Stimulated activated naive CD8-positive, alpha-beta T cell treated with anti-CD3 and anti-CD28 coated beads, Interleukin-15, Interleukin-2, amounts not matched to agents 100 ng/mL and 50 ng/mL, for 24 hours (primary cell): ENCODE measurements at regions not wholly inside any gene's neighbourhood (a gene's known extent, or its start where the extent isn't known, plus 50 kb on each side); places are given as distances from the start of the nearest gene placed in this dataset.

Source experiments
- H3K27ac Mint-ChIP-seq: one replicate; pipeline ENCODE4 v1.8.0; 2021; ENCODE audit warnings: mild to moderate bottlenecking, mixed read lengths
- H3K27me3 Mint-ChIP-seq: one replicate; pipeline ENCODE4 v1.8.0; 2021; ENCODE audit warnings: mixed read lengths
- H3K36me3 Mint-ChIP-seq: one replicate; pipeline ENCODE4 v1.8.0; 2021; ENCODE audit warnings: low read depth, mixed read lengths
- H3K4me1 Mint-ChIP-seq: one replicate; pipeline ENCODE4 v1.8.0; 2021; ENCODE audit warnings: low read depth, mixed read lengths
- H3K4me3 Mint-ChIP-seq: one replicate; pipeline ENCODE4 v1.8.0; 2021; ENCODE audit warnings: mild to moderate bottlenecking, mixed read lengths
- H3K9me3 Mint-ChIP-seq: one replicate; pipeline ENCODE4 v1.8.0; 2021; ENCODE audit warnings: mixed read lengths

- Mint-ChIP-seq H3K4me1 (peaks cover 3% of the 10 kb centered on the region), H3K36me3 (no peaks in the 10 kb centered on the region), H3K27me3 (peaks cover 8% of the 10 kb centered on the region), H3K4me3 (no peak overlapping the region), H3K27ac (no peak overlapping the region), H3K9me3 (no peaks in the 10 kb centered on the region)
These were observed 1196.7 kb upstream of the CITED2 start for GRCh38 chr6:140571145-140571544.

DNA sequence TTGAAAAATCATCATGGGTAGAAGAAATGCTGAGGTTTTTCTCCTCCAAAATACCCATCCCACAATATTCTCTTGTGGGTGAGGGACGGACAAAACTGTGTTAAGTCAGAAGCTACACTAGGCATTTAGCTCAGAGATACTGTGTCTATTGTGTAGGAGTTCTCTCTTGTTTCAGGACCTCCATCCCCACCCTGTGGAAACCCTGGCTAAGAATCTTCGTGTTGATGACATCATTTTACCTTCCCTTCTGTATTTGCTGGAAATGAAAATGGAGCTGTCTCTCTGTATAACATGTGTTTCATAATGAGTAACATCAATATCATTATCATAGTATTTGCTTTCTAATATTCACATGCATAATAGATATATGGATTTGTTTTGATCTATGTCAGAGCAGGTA, 1193.0 kb upstream of the CITED2 start:
- no peak overlapping the region for H3K27ac Mint-ChIP-seq
- H3K4me3 Mint-ChIP-seq = no peak overlapping the region
- no peaks in the 10 kb centered on the region for H3K36me3 Mint-ChIP-seq
- H3K9me3 Mint-ChIP-seq = no peaks in the 10 kb centered on the region
- H3K4me1 Mint-ChIP-seq = peaks cover 3% of the 10 kb centered on the region
- peaks cover 6% of the 10 kb centered on the region for H3K27me3 Mint-ChIP-seq

DNA sequence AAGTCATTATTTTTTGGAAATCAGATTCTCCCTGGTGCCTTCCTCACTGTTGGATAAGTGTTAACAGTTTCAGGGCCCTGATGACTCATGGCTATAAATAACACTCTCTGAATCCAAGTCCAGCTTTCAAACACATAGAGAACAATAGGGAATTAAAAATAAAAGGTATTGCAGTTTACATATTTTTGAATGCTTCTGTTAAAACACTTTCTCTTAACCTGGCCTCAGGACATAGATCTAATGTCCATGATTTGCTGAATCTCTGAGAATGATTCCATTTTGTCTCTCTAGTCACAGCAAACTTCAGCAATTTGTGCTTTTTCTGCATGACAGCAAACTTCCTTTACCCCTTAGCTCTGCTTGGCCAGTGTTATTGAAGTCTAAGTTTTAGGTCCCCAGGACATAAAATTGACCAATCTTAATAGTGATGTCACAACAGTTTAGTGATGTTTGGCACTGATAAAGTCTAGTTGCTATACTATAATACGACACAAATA, 1192.4 kb upstream of the CITED2 start:
- H3K27me3 Mint-ChIP-seq = peaks cover 6% of the 10 kb centered on the region
- H3K36me3 Mint-ChIP-seq = no peaks in the 10 kb centered on the region
- H3K9me3 Mint-ChIP-seq = no peaks in the 10 kb centered on the region
- peaks cover 3% of the 10 kb centered on the region for H3K4me1 Mint-ChIP-seq
- H3K4me3 Mint-ChIP-seq = no peak overlapping the region
- no peak overlapping the region for H3K27ac Mint-ChIP-seq

- no peak overlapping the region for H3K27ac Mint-ChIP-seq
- no peaks in the 10 kb centered on the region for H3K27me3 Mint-ChIP-seq
- H3K9me3 Mint-ChIP-seq = no peaks in the 10 kb centered on the region
- H3K4me1 Mint-ChIP-seq = peaks cover 3% of the 10 kb centered on the region
- no peaks in the 10 kb centered on the region for H3K36me3 Mint-ChIP-seq
- no peak overlapping the region for H3K4me3 Mint-ChIP-seq
These were observed 1189.3 kb upstream of the CITED2 start for GRCh38 chr6:140563728-140564127.

DNA sequence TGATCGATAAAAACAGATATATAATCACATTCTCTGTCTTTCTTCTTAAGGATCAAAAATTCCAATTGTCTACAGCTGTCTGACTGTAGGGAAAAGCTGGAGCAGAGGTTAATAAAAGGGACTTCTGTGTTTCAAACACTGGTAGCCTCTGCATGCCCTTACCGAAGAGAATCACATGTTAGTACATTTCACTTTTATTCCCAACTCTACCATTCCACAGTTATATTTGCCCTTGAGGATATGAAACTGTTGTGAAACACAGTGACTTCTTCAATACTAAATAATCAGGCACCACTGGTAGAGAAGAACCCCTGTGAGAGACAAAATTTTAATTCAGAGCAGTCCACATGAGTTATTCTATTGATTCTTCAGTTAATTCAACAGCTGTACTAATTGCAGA, 1187.3 kb upstream of the CITED2 start:
- Mint-ChIP-seq H3K36me3 (no peaks in the 10 kb centered on the region), H3K4me1 (no peaks in the 10 kb centered on the region), H3K4me3 (no peak overlapping the region), H3K27ac (no peak overlapping the region), H3K9me3 (no peaks in the 10 kb centered on the region), H3K27me3 (no peaks in the 10 kb centered on the region)

- Mint-ChIP-seq H3K4me1 (no peaks in the 10 kb centered on the region), H3K9me3 (no peaks in the 10 kb centered on the region), H3K27ac (no peak overlapping the region), H3K4me3 (no peak overlapping the region), H3K36me3 (no peaks in the 10 kb centered on the region), H3K27me3 (no peaks in the 10 kb centered on the region)
These were observed 1186.2 kb upstream of the CITED2 start for GRCh38 chr6:140560671-140561070.

DNA sequence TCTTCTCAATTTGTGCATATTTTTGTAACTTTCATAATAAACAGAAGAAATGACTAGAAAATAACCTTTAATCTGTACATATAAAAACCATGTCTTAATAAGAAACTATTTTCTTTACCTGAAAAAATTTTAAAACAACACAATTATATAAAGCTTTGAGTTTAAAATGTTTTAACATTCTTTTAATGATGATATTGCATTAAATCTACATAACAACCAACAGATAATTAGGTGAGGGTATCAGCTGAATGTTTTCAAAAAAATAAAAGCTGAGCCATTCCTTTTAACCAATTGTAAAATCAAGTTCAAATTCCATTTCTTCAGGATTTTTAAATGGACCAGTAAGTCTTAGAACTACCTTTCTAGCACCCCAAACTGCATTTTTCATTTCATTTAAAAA, 1185.0 kb upstream of the CITED2 start:
- Mint-ChIP-seq H3K27ac (no peak overlapping the region), H3K4me3 (no peak overlapping the region), H3K9me3 (no peaks in the 10 kb centered on the region), H3K27me3 (no peaks in the 10 kb centered on the region), H3K36me3 (no peaks in the 10 kb centered on the region), H3K4me1 (no peaks in the 10 kb centered on the region)

GRCh38 chr6:140554421-140554820, 1180.0 kb upstream of the CITED2 start:
- H3K27ac Mint-ChIP-seq = no peak overlapping the region
- no peaks in the 10 kb centered on the region for H3K27me3 Mint-ChIP-seq

GRCh38 chr6:140548366-140548765, 1173.9 kb upstream of the CITED2 start:
- H3K4me3 Mint-ChIP-seq = no peak overlapping the region

More at GRCh38 chr6:140554421-140554820, 1180.0 kb upstream of the CITED2 start:
- Mint-ChIP-seq H3K36me3 (no peaks in the 10 kb centered on the region), H3K9me3 (peaks cover 4% of the 10 kb centered on the region), H3K4me1 (no peaks in the 10 kb centered on the region), H3K4me3 (no peak overlapping the region)

GRCh38 chr6:140546640-140547039, 1172.2 kb upstream of the CITED2 start:
- Mint-ChIP-seq H3K4me1 (no peaks in the 10 kb centered on the region), H3K4me3 (no peak overlapping the region), H3K36me3 (no peaks in the 10 kb centered on the region), H3K27me3 (no peaks in the 10 kb centered on the region), H3K27ac (no peak overlapping the region), H3K9me3 (peaks cover 4% of the 10 kb centered on the region)

More at GRCh38 chr6:140548366-140548765, 1173.9 kb upstream of the CITED2 start:
- peaks cover 4% of the 10 kb centered on the region for H3K9me3 Mint-ChIP-seq
- no peaks in the 10 kb centered on the region for H3K4me1 Mint-ChIP-seq
- no peak overlapping the region for H3K27ac Mint-ChIP-seq
- no peaks in the 10 kb centered on the region for H3K36me3 Mint-ChIP-seq
- no peaks in the 10 kb centered on the region for H3K27me3 Mint-ChIP-seq

GRCh38 chr6:140544431-140544830, 1170.0 kb upstream of the CITED2 start:
- no peaks in the 10 kb centered on the region for H3K36me3 Mint-ChIP-seq
- H3K27ac Mint-ChIP-seq = no peak overlapping the region
- no peaks in the 10 kb centered on the region for H3K9me3 Mint-ChIP-seq
- no peaks in the 10 kb centered on the region for H3K27me3 Mint-ChIP-seq
- H3K4me3 Mint-ChIP-seq = no peak overlapping the region
- H3K4me1 Mint-ChIP-seq = no peaks in the 10 kb centered on the region

- H3K27me3 Mint-ChIP-seq = no peaks in the 10 kb centered on the region
- H3K4me3 Mint-ChIP-seq = no peak overlapping the region
- no peak overlapping the region for H3K27ac Mint-ChIP-seq
- no peaks in the 10 kb centered on the region for H3K36me3 Mint-ChIP-seq
- no peaks in the 10 kb centered on the region for H3K4me1 Mint-ChIP-seq
- no peaks in the 10 kb centered on the region for H3K9me3 Mint-ChIP-seq
These were observed 1168.4 kb upstream of the CITED2 start for GRCh38 chr6:140542863-140543262.

DNA sequence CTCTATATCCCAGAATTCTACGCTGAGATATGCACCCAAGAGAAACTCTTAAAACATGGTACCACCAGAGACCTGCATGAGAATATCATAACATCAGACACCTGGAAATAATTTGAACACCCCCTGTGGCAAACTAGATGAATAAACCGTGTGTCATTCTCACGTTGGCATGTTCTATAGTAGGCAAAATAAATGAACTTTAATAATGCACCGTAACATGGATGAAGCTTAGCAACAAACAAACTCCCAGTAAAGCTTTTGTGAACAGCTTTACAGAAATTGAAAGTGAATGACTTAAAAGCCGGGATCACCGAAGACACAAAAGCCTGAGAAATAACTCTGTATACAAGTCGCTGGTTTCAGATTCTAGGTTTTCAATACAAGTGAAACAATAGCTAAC, 1166.8 kb upstream of the CITED2 start:
- Mint-ChIP-seq H3K27me3 (no peaks in the 10 kb centered on the region), H3K27ac (no peak overlapping the region), H3K4me1 (no peaks in the 10 kb centered on the region), H3K4me3 (no peak overlapping the region), H3K9me3 (no peaks in the 10 kb centered on the region), H3K36me3 (no peaks in the 10 kb centered on the region)

GRCh38 chr6:140540743-140541142, 1166.3 kb upstream of the CITED2 start:
- Mint-ChIP-seq H3K4me3 (no peak overlapping the region), H3K27me3 (no peaks in the 10 kb centered on the region)

GRCh38 chr6:140538926-140539325, 1164.5 kb upstream of the CITED2 start:
- Mint-ChIP-seq H3K27ac (no peak overlapping the region), H3K4me1 (no peaks in the 10 kb centered on the region), H3K36me3 (no peaks in the 10 kb centered on the region), H3K27me3 (no peaks in the 10 kb centered on the region), H3K9me3 (no peaks in the 10 kb centered on the region), H3K4me3 (no peak overlapping the region)

More at GRCh38 chr6:140540743-140541142, 1166.3 kb upstream of the CITED2 start:
- no peak overlapping the region for H3K27ac Mint-ChIP-seq
- H3K36me3 Mint-ChIP-seq = no peaks in the 10 kb centered on the region
- H3K9me3 Mint-ChIP-seq = no peaks in the 10 kb centered on the region
- no peaks in the 10 kb centered on the region for H3K4me1 Mint-ChIP-seq

DNA sequence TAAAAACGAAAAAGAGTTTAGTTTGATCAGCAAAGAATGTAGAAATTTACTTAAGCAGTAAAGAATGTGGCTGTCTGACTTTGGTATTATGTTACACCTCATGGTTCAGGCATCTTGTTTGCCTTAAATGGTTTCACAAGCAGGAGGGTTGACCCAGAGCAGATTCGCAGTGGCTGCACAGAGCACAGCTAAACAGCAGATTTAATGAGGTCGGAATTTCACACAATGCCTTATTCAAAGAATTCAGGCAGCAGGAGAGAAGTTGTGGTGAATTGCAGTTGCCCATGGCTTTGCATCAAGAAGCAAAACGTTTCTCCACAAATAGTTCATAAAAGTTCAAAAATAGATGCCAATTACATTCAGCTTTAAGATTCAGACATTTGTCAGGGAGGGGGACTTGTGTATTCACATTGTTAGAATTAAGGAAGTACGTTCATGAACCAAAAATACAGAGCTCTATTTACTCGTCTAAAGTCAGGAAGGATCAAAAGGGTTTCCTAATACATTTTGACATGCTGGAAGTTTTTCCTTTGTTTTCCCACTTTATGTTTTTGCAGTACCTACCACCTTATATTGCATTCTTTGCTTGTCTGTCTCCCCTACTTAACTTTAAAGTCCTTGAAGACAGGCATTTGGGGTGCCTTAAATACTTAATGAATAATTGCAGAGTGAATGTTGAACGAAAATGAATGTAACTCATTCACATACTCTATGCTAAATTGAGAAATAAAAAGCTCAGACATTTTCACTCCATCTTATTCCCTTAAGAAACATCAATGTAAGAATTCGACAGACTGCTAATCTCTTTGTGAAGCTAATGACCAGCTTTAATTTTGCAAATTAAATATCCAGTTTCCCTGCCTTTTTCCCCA, 1163.6 kb upstream of the CITED2 start:
- Mint-ChIP-seq H3K4me3 (no peak overlapping the region), H3K9me3 (no peaks in the 10 kb centered on the region), H3K27me3 (no peaks in the 10 kb centered on the region), H3K36me3 (no peaks in the 10 kb centered on the region), H3K27ac (no peak overlapping the region), H3K4me1 (no peaks in the 10 kb centered on the region)
